Psoas muscle (tissue), 7 donors: ENCODE measurements at regions not wholly inside any gene's neighbourhood (a gene's known extent, or its start where the extent isn't known, plus 50 kb on each side); places are given as distances from the start of the nearest gene placed in this dataset.
A peak's percentile ranks its signal among the peaks of the same experiment; 100 is the strongest.
"Not testable (repeated sequence)": the region's sequence is repeated elsewhere in the genome, so short reads cannot be mapped to it uniquely, and the experiment has no call there.

Source experiments
- ATAC-seq, 4 donors: fragments of 200-7000 bp; cut with Tn5 transposase; one replicate each; pipeline ENCODE4 v1.9.1; 2020; ENCODE audit warnings: moderate library complexity in 3 of 4, mild to moderate bottlenecking in 2 of 4
- DNase-seq, 2 donors: peaks; one replicate each; pipeline ENCODE4 v3.0.0-alpha.2; 2020
- H3K27ac ChIP-seq: fragments of 200-600 bp; one replicate; pipeline ENCODE4 v1.8.0; 2022
- H3K27me3 ChIP-seq, 3 donors: fragments of 200-600 bp in 1 of 3; one replicate each; pipeline versions ENCODE4 v1.6.1 to v1.8.0; 2013 to 2022; ENCODE audit warnings: low read length in 2 of 3, mild to moderate bottlenecking in 2 of 3, moderate library complexity in 1 of 3; ENCODE audit not compliant: insufficient read depth in 3 of 3
- H3K36me3 ChIP-seq, 2 donors: fragments of 200-600 bp in 1 of 2; one replicate each; pipeline versions ENCODE4 v1.6.1 to v1.8.0; 2013 to 2022; ENCODE audit warnings: low read depth in 1 of 2, mild to moderate bottlenecking in 1 of 2, moderate library complexity in 1 of 2; ENCODE audit not compliant: insufficient read depth in 1 of 2
- H3K4me1 ChIP-seq: fragments of 200-600 bp; one replicate; pipeline ENCODE4 v1.8.0; 2022
- H3K4me3 ChIP-seq: fragments of 200-600 bp; one replicate; pipeline ENCODE4 v1.8.0; 2022; ENCODE audit warnings: mild to moderate bottlenecking
- H3K9me3 ChIP-seq: fragments of 200-600 bp; one replicate; pipeline ENCODE4 v1.8.0; 2022
- WGBS, 3 donors: extraction: QIAGEN DNeasy Blood & Tissue Kit; methylation state at CpG; one replicate each; pipeline versions ENCODE4 v1.1.6 to v1.1.7; 2013; 5-methylcytosine and 5-hydroxymethylcytosine counted together
- intact Hi-C, 2 donors: fragments of 100-400 bp; cut with DNase I; formaldehyde crosslinking; loops; one replicate each; pipeline versions ENCODE4 v1.11.0 to v1.14.2; 2022
- TF ChIP-seq, protein P1 (sequence below): fragments of 200-600 bp; IDR thresholded peaks from one replicate; pipeline ENCODE4 v1.8.0; 2022; ENCODE audit warnings: antibody characterized with exemption
- donor health status: healthy with polysubstance abuse.
- donor health status: DM: no; HTN: no; CAD: no; lungs with moderate emphysema.
- donor health status: Bipolar disorder and iron deficiency.
- donor health status: healthy.
- donor health status: DM: yes; HTN: yes; CAD: no.
- donor health status: DM: no; HTN: no; CAD: no.
- donor health status: DM: yes; HTN: yes; CAD: no.

DNA sequence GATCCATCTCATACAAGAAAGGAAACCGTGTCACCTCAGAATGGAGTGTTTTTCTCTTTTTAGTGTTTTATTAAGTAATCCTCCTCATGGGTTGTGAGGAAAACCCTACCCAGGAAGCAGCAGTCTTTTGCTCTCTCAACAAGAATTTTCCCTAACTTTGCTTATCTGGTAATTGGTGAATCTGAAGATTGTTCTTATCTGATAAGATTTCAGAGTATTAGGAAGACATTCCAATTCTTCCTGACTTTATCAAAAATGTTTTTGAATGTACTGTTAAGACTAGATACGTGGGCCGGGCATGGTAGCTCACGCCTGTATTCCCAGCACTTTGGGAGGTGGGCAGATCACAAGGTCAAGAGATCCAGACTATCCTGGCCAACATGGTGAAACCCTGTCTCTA lies 86.0 kb downstream of the PHLDA1 start:
- DNase-seq (no peak), ATAC-seq (no peak)
- Histone ChIP-seq H3K27ac (no peak overlapping the region), H3K9me3 (no peaks in the 10 kb centered on the region), H3K4me3 (no peak overlapping the region), H3K27me3 (no peaks in the 10 kb centered on the region), H3K4me1 (no peaks in the 10 kb centered on the region), H3K36me3 (no peaks in the 10 kb centered on the region)
- intact Hi-C loops: no loop called here
- TF ChIP-seq, protein P1, sequence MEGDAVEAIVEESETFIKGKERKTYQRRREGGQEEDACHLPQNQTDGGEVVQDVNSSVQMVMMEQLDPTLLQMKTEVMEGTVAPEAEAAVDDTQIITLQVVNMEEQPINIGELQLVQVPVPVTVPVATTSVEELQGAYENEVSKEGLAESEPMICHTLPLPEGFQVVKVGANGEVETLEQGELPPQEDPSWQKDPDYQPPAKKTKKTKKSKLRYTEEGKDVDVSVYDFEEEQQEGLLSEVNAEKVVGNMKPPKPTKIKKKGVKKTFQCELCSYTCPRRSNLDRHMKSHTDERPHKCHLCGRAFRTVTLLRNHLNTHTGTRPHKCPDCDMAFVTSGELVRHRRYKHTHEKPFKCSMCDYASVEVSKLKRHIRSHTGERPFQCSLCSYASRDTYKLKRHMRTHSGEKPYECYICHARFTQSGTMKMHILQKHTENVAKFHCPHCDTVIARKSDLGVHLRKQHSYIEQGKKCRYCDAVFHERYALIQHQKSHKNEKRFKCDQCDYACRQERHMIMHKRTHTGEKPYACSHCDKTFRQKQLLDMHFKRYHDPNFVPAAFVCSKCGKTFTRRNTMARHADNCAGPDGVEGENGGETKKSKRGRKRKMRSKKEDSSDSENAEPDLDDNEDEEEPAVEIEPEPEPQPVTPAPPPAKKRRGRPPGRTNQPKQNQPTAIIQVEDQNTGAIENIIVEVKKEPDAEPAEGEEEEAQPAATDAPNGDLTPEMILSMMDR: no peak
- 95 to 98% (median 98%) methylated on average over 4 of the region's 4 CpGs for WGBS, 3 donors

DNA sequence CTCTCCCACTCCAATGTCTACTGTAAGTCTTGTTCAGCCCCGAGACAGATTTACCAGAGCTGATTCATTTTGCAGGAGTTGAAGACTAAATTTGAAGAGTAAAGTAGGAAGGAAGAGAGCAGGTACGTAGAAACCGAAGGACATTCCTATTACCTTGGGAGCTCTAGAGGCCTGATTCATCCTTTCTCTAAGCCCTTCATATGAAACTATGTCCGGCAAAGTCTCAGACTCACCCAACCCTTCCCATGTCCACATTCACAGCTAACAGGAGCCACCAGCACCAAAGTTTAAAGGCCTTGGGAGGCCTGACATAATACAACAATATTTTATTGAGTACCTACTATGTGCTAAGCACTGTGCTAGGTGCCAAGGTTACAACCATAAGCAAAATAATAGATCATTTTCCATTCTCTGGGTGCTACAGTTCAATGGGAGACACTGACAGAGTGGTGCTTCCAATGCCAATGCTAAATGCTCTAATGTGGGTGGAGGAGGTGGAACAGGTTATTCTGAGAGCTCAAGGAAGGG lies 86.6 kb downstream of the PHLDA1 start:
- Histone ChIP-seq H3K4me1 (no peaks in the 10 kb centered on the region), H3K27ac (no peak overlapping the region), H3K36me3 (no peaks in the 10 kb centered on the region), H3K4me3 (no peak overlapping the region), H3K9me3 (no peaks in the 10 kb centered on the region), H3K27me3 (no peaks in the 10 kb centered on the region)
- 94 to 99% (median 96%) methylated on average over 4 of the region's 4 CpGs for WGBS, 3 donors
- TF ChIP-seq, protein P1: no peak
- DNase-seq: no peak
- intact Hi-C loops: no loop called here
- ATAC-seq: no peak

DNA sequence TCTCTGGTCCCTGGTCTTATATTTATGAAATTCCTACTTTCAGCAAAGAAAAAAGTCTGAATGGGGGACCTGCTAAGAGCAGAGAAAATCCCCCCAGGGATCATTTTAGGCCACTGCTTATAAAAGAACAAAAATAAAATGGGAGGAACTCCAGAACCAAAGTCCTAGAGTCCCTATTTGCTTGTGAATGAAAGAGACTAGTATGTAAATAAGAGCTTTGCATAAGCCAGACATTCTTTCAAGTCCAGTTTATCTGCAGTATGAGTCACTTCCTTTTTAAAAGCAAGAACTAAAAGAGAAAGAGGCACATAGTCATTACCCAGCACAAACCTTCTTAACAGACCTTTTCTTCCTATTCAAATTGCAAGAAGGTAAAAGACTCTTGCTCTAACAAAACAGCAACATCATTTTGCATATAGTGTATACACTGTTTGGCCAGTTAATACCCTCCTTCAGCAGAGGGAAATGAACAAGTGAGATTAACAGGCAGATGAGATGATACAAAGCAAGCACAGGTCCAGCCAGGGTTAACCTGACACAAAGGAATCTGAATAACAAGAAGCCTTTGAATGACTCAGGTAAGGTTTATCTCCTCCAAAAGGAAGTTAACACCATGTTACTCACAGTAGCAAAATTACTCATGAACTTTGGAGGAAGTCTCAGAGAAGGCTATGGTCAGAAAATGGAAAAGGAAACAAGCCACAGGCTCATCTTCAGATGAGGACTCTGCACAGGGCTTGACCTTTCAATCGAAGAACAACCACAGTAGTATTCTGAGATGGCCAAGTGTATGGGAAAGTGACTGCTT lies 87.3 kb downstream of the PHLDA1 start:
- Histone ChIP-seq H3K36me3 (no peaks in the 10 kb centered on the region), H3K4me3 (no peak overlapping the region)
- ATAC-seq: peak in 1 of 4 donors; percentile 56

DNA sequence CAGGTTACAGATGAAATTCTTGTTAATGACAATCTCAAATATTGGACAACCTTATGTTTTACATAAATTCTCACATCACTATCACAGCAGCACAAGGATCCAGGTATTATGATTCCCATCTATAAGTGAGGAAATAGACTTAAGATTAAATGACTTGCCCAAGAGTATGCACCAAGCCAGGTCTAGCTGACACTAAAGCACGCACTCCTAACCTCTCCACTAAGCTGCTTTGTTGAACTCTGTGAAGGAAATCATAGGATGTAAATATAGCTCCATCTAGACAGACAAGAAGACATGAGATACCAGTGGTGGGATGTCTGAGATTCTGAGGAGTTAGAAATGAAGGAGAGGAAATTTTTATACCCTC lies 87.9 kb downstream of the PHLDA1 start:
- H3K4me3 ChIP-seq: no peak overlapping the region
- H3K27ac ChIP-seq: no peak overlapping the region
- H3K4me1 ChIP-seq: no peaks in the 10 kb centered on the region
- intact Hi-C loops: no loop called here
- ATAC-seq (no peak), DNase-seq (no peak)
- 89 to 100% (median 97%) methylated on average over 1 of the region's 1 CpG for WGBS, 3 donors
- TF ChIP-seq, protein P1: no peak
- H3K9me3 ChIP-seq: no peaks in the 10 kb centered on the region
- no peaks in the 10 kb centered on the region for H3K36me3 ChIP-seq
- H3K27me3 ChIP-seq: no peaks in the 10 kb centered on the region

More for the DNA sequence above, 87.3 kb downstream of the PHLDA1 start:
- 54 to 69% (median 64%) methylated on average over 1 of the region's 1 CpG for WGBS, 3 donors
- Histone ChIP-seq H3K27me3 (no peaks in the 10 kb centered on the region), H3K9me3 (no peaks in the 10 kb centered on the region), H3K27ac (no peak overlapping the region), H3K4me1 (no peaks in the 10 kb centered on the region)
- TF ChIP-seq, protein P1: no peak
- intact Hi-C loops: no loop called here
- no peak for DNase-seq

DNA sequence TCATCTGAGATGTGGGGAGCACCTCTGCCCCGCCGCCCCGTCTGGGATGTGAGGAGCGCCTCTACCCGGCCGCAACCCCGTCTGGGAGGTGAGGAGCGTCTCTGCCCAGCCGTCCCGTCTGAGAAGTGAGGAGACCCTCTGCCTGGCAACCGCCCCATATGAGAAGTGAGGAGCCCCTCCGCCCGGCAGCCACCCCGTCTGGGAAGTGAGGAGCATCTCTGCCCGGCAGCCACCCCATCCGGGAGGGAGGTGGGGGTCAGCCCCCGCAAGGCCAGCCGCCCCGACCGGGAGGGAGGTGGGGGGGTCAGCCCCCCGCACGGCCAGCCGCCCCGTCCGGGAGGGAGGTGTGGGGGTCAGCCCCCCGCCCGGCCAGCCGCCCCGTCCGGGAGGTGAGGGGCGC lies 89.9 kb downstream of the PHLDA1 start:
- ATAC-seq, H3K4me1 ChIP-seq, intact Hi-C loops, H3K27me3 ChIP-seq, H3K36me3 ChIP-seq, H3K27ac ChIP-seq, DNase-seq, H3K4me3 ChIP-seq, H3K9me3 ChIP-seq: not testable (repeated sequence)
- WGBS, 3 donors: 97 to 98% (median 98%) methylated on average over 10 to 31 of the region's 31 CpGs
